Upper lobe of left lung (tissue), 6 donors: ENCODE measurements at regions not wholly inside any gene's neighbourhood (a gene's known extent, or its start where the extent isn't known, plus 50 kb on each side); places are given as distances from the start of the nearest gene placed in this dataset.

Experiments
- ATAC-seq, 2 donors: fragments of 200-7000 bp; cut with Tn5 transposase; one replicate each; pipeline ENCODE4 v1.9.1; 2022; ENCODE audit warnings: mild to moderate bottlenecking in 2 of 2, moderate library complexity in 2 of 2; ENCODE audit not compliant: low FRiP score in 2 of 2
- DNase-seq, 2 donors: peaks; one replicate each; pipeline ENCODE4 v3.0.0-alpha.2; 2019 to 2020
- H3K27ac ChIP-seq, 4 donors: fragments of 200-600 bp; sonication (generic); one replicate each; pipeline ENCODE4 v1.5.1; 2016 to 2019
- H3K27me3 ChIP-seq, 4 donors: fragments of 200-600 bp; sonication (generic); one replicate each; pipeline ENCODE4 v1.5.1; 2017 to 2019
- H3K36me3 ChIP-seq, 4 donors: fragments of 200-600 bp; sonication (generic); one replicate each; pipeline ENCODE4 v1.5.1; 2016 to 2019
- H3K4me1 ChIP-seq, 4 donors: fragments of 200-600 bp; sonication (generic); one replicate each; pipeline ENCODE4 v1.5.1; 2018 to 2019
- H3K4me3 ChIP-seq, 4 donors: fragments of 200-600 bp; sonication (generic); one replicate each; pipeline ENCODE4 v1.5.1; 2017 to 2019; ENCODE audit warnings: mild to moderate bottlenecking in 2 of 4, moderate library complexity in 1 of 4
- H3K9me3 ChIP-seq, 4 donors: fragments of 200-600 bp; sonication (generic); one replicate each; pipeline ENCODE4 v1.5.1; 2018 to 2019
- CTCF ChIP-seq, 6 experiments: fragments of 450-650 bp in 4 of 6; fragments of 200-600 bp in 2 of 6; sonication (generic) in 2 of 6; IDR thresholded peaks; one replicate each; pipeline ENCODE4 v1.5.1; 2016 to 2019; ENCODE audit warnings: antibody characterized with exemption in 6 of 6
- EP300 ChIP-seq, 4 donors: sonication (generic); formaldehyde crosslinking; IDR thresholded peaks; one replicate each; pipeline ENCODE4 v1.5.1; 2017; ENCODE audit warnings: antibody characterized with exemption in 4 of 4, control low read depth in 2 of 4
- POLR2A ChIP-seq, 4 donors: fragments of 450-650 bp; IDR thresholded peaks; one replicate each; pipeline ENCODE4 v1.5.1; 2016 to 2017; ENCODE audit warnings: antibody characterized with exemption in 4 of 4, mild to moderate bottlenecking in 2 of 4
- POLR2AphosphoS5 ChIP-seq, 2 donors: sonication (generic); formaldehyde crosslinking; IDR thresholded peaks; one replicate each; pipeline ENCODE4 v1.5.1; 2017; ENCODE audit warnings: antibody characterized with exemption in 2 of 2
- WGBS, 2 donors: methylation state at CpG; one replicate each; pipeline ENCODE4 v1.1.5; 2017 to 2018; 5-methylcytosine and 5-hydroxymethylcytosine counted together
- donor health status: DM: no; HTN: no; CAD: no; lungs with moderate emphysema.
- donor health status: DM: no; HTN: yes; CAD: no; lungs with severe emphysema.

GRCh38 chr16:86986809-86987487, 330.2 kb downstream of the C16orf95 start:
- TF ChIP-seq CTCF (IDR thresholded peaks at IDR 0.05), result no peak
- H3K4me1 ChIP-seq, result no peaks in the 10 kb centered on the region
- no peak overlapping the region for H3K4me3 ChIP-seq
- ATAC-seq (no peak), DNase-seq (no peak)
- WGBS, 2 donors, result 90 to 93% methylated on average over 12 to 18 of the region's 18 CpGs
- no peaks in the 10 kb centered on the region for H3K27me3 ChIP-seq
- no peaks in the 10 kb centered on the region for H3K9me3 ChIP-seq
- no peaks in the 10 kb centered on the region for H3K36me3 ChIP-seq
- H3K27ac ChIP-seq, result no peak overlapping the region

- H3K27me3 ChIP-seq, result no peaks in the 10 kb centered on the region
- TF ChIP-seq POLR2A (IDR thresholded peaks at IDR 0.05) (no peak), POLR2AphosphoS5 (IDR thresholded peaks at IDR 0.05) (no peak), CTCF (IDR thresholded peaks at IDR 0.05) (no peak), EP300 (IDR thresholded peaks at IDR 0.05) (no peak)
- no peak for ATAC-seq
- H3K4me1 ChIP-seq, result no peaks in the 10 kb centered on the region
- WGBS, 2 donors, result 81 to 83% methylated on average over 27 to 31 of the region's 31 CpGs
- no peaks in the 10 kb centered on the region for H3K36me3 ChIP-seq
- no peak overlapping the region for H3K27ac ChIP-seq
- H3K4me3 ChIP-seq, result no peak overlapping the region
- peak in 1 of 2 donors; percentile 69 for DNase-seq
- no peaks in the 10 kb centered on the region for H3K9me3 ChIP-seq
Observed at GRCh38 chr16:86987746-86988670, 329.2 kb downstream of the C16orf95 start.

- Histone ChIP-seq H3K27me3 (no peaks in the 10 kb centered on the region), H3K4me1 (no peaks in the 10 kb centered on the region), H3K36me3 (no peaks in the 10 kb centered on the region), H3K9me3 (no peaks in the 10 kb centered on the region), H3K4me3 (no peak overlapping the region), H3K27ac (no peak overlapping the region)
- DNase-seq (peak in 1 of 2 donors; percentile 56), ATAC-seq (no peak)
- WGBS, 2 donors, result 84 to 87% methylated on average over 21 to 25 of the region's 25 CpGs
- TF ChIP-seq CTCF (IDR thresholded peaks at IDR 0.05) (no peak), POLR2A (IDR thresholded peaks at IDR 0.05) (no peak), EP300 (IDR thresholded peaks at IDR 0.05) (no peak), POLR2AphosphoS5 (IDR thresholded peaks at IDR 0.05) (no peak)
Observed at GRCh38 chr16:86988920-86989696, 328.1 kb downstream of the C16orf95 start.

- 43 to 53% methylated on average over 9 of the region's 9 CpGs for WGBS, 2 donors
Observed at GRCh38 chr16:86990451-86990850, 326.7 kb downstream of the C16orf95 start.

More at GRCh38 chr16:86990451-86990850, 326.7 kb downstream of the C16orf95 start:
- ATAC-seq, result no peak
- no peak for DNase-seq
- Histone ChIP-seq H3K27me3 (no peaks in the 10 kb centered on the region), H3K4me3 (no peak overlapping the region), H3K36me3 (no peaks in the 10 kb centered on the region), H3K4me1 (no peaks in the 10 kb centered on the region), H3K27ac (no peak overlapping the region), H3K9me3 (no peaks in the 10 kb centered on the region)
- TF ChIP-seq EP300 (IDR thresholded peaks at IDR 0.05) (no peak), POLR2AphosphoS5 (IDR thresholded peaks at IDR 0.05) (no peak), CTCF (IDR thresholded peaks at IDR 0.05) (no peak), POLR2A (IDR thresholded peaks at IDR 0.05) (no peak)
